IPS DF 19.7 (cell line): ENCODE measurements at regions not wholly inside any gene's neighbourhood (a gene's known extent, or its start where the extent isn't known, plus 50 kb on each side); places are given as distances from the start of the nearest gene placed in this dataset.
"Not testable (repeated sequence)": the region's sequence is repeated elsewhere in the genome, so short reads cannot be mapped to it uniquely, and the experiment has no call there.

Experiments
- DNase-seq: peaks from one replicate; pipeline ENCODE4 v3.0.0-alpha.2; 2013; ENCODE audit warnings: low read depth, low spot score

DNA sequence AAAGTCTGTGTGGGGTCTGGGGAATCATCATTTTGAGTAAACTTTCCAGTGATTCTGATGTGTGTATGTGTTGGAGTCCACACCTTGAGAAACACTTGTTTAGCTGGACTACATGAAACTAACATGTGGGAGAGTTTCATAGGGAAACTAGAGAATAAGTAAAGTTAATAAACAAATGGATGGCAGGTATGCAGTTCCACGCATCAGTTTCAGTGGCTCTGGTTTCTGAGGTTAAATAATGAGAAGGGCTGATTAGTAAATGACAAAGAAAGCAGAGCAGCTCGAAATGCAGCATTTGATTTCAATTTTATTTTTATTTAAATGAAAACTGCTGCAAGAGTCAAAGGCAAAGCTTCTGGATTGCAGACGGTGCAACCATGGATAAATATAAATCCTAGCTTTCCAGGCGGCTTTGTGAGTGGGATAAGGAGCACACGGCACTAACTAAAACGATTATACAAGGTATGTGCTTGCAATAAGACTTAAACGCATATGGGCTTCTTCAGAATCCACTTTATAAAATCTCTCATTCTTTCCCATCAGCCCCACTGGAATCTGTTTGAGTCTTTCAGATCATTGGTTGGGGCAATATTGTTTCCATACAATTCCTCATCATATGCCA lies 310.7 kb downstream of the PLPP3 start:
- DNase-seq: no peak

DNA sequence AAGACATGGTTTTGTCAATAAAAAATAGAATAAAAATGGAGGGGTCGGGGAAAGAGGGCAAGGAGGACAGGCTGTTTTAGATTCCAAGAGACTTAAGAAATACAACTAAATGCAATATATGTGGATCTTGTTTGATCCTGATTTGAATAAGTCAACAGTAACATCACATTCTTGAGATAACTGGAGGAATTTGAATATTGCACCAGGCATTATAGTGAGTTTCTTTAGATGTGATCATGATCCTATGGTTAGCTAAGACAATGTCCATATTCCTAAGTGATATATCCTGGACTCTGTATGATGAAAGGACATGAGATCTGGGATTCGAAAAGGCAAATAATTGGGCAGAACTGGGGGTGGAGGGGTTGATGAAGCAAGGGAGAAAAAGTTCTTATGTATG lies 311.8 kb downstream of the PLPP3 start:
- no peak for DNase-seq

DNA sequence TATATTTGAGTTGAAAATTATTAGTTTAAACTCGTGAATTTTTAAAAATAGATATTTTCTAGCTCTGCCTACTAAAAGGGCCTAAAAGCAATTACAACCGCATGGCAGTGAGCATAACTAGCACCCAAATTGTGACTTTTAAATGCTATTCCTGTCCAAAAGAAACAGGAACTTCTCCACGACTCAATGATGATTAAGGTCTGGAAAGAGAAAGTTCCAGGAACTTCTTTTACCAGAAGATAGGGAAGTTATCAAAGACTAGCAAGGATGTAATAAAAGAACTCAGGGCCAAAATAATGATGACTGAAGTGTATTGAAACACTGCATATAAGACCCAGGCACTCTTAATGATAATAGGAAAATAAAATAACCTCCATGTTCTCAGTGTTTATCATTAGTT lies 313.0 kb downstream of the PLPP3 start:
- no peak for DNase-seq

DNA sequence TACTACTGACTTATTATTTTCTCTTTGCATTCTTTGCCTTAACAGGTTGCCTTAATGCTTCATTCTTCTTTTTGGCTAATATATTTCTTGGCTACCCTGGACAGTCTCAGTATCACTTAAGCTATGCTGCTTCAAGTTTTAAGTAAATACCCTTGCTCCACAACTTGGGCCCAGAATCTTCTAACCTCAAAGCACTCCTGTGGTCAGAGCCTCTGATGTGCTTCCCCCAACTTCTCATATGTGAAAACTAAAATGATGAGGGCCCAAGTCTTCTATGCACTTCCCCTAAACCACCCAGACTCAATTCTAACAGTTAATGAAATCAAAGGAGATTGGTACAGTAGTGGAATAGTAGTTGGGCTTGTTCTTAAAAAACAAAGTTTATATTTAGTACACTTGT lies 314.1 kb downstream of the PLPP3 start:
- DNase-seq: no peak

DNA sequence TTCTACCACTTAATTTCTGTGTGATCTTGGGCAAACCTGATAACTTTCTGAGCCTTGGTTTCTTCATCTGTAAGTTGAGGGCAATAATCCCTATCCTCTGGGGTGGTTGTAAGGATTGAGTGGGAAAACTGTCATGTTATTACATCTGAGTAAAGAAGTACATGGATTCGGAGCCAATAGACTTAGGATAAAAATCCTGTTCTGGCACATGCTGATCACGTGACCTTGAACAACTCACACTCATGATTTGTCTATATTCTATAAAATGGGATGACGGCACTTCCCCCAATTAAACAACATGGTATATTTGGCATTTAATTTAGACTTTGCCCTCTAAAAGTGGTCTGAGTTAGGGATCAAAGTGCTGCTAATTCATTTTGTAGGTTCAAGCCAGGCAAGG lies 315.5 kb downstream of the PLPP3 start:
- no peak for DNase-seq

DNA sequence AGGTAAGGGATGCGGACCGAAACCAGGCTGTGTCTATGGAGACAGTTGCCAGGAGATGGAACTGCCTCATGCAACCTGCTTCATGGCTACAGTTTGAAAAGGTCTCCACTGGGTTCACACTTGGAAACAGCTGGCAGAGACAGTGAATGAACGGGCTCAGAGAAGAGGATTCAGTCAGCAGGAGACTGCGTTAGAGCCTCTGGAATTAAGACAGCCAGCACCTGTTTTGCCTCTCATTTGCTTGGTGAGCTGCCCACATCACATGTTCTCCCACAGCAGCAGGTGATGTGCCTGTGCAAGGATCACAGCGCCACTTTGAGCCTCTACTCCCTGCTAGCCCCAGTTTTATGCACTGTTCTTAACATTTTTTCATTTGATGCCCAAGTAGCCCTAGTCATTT lies 321.0 kb downstream of the PLPP3 start:
- no peak for DNase-seq

DNA sequence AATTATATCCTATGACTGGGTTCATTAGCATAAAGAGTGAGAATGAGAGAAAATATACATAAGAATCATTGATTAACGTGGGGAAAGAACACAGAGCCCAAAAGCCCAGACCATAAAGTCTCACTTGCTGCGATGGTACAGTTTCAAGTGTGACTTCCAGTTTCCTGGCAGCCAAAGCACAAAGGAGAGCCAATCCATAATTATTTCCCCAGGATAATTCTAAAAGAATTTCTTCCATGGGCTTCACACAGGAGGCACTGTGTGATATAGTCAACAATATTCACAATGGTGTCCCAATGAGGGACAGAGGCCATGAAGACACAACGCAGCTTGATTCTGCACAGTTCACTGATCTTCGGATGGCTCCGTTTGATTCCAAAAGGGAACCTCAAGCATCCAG lies 321.6 kb downstream of the PLPP3 start:
- DNase-seq: no peak

DNA sequence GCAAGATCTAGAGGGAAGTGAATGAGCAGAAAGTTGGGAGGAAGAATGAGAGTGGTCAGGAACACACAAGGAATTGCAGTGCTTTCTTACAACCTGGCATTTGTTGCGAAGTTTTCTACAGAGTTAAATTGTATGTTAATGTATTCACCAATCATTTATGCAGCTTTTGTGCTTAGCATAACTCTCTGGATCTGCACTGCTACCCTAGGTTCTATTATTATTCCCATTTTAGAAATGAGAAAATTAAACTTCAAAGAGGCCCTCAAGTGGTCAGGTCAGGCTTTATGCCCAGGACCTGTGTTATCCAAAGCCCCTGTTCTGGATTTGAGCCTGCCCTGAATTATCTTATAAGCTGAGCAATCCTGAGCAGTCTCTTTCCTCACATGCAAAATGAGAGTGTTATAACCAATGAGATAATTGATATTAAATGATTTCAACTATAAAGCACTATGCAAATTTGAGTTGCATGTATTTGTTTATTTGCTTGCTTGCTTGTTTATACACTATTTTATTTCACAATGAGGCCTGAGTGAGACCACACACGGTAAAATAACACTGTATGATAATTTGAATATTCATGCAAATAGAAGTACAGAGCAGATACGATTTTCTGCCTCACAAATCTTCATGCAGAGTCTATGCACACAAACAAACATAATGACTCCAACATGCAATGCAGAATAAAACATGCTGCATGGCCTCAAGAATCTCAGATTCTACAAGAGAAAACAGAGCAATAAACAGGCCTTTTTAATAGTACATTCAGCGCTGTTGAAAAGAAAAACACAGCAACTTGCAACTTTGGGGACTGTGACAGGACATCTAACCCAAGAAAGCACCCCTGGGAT lies 323.0 kb downstream of the PLPP3 start:
- no peak for DNase-seq

DNA sequence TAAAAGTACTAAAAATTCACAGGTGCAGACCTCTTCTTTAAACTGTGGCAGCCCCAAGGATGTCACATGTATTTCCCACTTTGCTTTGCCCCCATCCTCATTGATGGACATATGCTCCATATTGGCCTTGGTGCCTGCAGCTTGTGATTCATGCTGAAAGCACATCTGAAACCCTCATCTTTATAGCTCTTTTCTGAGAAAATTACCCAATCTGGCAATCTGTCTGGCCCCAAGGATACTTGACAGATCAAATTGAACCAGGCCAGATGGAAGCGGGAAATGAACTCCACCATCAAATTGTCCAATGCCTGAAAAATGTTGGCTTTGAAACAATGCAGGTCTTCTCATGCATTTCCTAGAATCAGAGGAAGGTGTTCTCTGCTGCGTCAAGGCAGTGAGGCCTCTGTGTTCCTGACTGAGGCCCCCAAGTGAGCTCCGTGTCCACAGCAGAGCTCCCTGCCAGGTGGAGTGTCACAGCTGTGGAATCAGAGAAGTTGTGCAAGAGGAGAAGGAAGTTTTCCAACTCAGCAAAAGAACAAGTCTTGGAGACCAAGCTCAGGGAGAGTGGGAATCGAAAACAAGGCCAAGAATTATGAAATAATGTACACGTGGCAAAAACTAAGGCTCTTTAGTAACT lies 323.7 kb downstream of the PLPP3 start:
- DNase-seq: no peak

DNA sequence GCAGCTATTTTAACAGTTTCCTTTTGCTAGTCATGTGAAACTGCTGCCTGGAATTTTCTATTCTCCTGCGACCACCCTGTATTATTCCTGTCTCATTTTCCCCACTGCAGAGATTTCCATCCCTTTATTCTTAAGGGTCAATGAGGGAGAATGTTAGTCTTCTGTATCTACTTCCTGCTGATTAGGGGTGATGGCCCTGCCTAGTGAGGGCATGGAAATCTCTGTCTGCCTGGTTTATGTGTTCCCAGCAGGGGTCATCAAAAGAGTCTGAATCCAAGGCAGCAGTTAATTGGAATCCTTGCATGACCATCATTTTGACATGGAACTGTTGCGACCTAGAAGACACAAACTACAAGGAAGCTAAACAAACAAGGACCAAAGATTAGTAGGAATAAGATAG lies 325.2 kb downstream of the PLPP3 start:
- DNase-seq: no peak

DNA sequence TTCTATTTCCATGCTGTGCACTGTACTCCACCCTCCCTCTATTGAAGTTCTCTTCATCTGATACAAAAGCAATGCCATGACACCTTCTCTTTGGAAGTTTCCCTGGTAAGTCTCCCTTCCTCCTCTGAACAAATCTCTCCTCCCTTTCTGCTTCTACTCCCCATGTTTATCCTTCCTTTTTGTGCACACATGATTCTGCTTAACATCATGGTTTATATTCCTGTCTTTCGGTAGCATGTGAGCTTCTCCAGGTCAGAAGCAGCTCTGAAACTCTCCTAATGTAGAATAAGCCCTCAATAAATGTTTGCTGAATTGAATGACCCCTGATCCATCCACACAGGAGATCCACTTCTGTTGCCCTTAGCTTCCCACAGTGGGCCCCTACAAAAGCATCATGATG lies 328.6 kb downstream of the PLPP3 start:
- DNase-seq: no peak

DNA sequence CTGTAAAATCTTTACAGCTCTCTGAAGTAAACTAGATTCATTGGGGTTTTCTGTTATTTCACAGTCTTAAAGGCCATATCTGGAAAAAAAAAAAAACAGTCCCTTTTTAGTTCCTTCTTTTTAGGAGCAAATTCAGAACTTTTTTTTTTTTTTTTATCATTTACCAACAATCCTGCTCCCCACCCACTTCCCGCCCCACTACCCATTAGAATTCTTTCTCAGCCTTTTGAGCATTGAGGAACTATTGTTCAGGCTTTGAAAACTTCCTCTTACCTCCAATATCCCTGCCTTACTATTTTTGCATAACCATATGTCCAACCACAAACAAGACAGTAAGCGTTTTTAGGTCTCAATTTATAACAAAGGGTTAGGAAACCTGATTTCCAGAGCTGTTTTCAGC lies 330.1 kb downstream of the PLPP3 start:
- no peak for DNase-seq

DNA sequence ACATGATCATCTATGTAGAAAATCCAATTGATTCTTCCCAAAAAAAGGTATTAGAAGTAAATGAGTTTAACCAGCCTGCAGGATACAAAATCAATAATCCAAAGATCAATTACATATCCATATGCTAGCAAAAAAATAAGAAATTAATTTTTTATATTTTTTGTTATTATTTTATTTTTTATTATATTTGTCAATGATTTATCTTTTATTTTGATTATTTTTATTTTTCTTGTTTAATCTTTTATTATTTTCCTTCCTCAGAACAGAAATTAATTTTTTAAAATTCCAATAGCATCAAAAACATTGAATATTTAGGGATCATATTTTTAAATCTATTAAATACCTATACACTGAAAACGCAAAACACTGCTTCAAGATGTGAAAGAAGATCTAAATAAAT lies 331.2 kb downstream of the PLPP3 start:
- DNase-seq: no peak

DNA sequence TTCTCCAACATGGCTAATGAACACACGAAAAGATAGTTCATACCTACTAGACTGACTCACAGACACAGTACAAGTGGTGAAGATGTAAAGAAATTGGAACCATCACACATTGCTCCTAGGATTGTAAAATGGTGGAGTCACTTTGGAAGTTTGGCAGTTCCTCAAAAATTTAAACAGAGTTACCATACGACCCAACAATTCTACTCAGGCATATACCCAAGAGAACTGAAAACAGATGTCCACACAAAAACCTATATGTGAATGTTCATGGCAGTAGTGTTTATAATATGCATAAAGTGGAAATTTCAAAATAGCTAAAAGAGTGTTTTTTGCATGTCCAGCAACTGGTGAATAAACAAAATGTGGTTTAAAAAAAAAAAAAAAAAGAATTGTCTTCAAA lies 332.6 kb downstream of the PLPP3 start:
- DNase-seq: not testable (repeated sequence)

DNA sequence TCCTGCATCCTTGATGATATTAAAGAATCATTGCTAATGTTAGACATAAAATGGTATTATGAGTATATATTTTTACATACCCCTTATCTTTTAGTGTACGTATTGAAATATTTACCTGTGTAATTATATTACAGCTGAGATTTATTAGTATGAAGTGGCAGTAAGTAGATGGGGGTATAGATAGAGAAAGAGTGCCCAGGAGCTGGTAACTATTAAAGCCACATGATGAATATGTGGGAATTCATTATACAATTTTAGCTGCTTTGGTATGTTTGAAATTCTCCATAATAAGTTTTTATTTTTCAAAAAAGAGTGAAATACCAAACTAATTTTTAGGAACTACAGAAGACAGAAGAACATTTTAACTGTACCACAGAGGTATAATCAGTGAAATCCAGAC lies 339.0 kb downstream of the PLPP3 start:
- no peak for DNase-seq

DNA sequence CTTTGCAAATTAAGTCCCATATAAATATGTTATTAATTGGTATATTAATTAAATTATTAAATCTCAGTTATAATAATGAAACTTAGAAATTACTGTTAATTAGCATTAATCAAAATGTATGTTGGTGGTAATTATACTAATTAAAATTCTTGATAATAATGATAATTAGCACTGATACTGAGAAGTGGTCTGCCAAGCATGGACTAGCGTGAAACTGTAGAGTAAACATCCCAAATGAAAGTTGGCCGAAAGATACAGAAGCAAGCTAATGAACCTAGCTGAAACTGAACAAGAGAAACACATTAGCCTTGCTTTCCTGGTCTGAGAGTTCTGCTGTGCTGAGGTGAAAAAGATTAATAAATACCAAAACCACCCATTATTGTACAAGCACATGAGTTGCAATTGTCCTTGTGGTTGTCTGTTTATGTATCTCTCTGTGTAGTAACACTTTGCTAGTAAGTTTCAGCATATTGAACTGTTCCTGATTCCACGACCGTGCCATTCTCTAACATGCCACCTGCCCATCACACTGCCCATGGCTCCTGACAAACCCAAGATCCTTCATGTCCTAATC lies 341.8 kb downstream of the PLPP3 start:
- DNase-seq: no peak

DNA sequence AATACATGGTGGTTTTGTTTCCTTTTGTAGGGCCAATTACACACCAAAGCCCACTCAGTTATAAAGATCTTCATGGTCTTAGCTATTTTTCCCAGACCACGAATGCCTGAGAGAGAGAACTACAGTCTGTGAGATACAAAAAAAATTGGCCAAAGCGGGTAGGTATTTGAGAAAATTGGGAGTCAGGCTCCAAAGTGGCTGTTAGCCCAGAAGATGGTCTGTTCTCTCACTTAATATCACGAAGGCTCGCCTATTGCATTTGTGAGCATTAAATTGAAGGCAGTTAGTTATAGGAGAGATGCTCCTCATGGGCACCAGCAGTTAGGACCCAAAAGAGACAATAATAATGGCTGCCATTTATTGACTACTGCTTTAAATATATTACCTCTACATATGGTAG lies 342.7 kb downstream of the PLPP3 start:
- DNase-seq: no peak

DNA sequence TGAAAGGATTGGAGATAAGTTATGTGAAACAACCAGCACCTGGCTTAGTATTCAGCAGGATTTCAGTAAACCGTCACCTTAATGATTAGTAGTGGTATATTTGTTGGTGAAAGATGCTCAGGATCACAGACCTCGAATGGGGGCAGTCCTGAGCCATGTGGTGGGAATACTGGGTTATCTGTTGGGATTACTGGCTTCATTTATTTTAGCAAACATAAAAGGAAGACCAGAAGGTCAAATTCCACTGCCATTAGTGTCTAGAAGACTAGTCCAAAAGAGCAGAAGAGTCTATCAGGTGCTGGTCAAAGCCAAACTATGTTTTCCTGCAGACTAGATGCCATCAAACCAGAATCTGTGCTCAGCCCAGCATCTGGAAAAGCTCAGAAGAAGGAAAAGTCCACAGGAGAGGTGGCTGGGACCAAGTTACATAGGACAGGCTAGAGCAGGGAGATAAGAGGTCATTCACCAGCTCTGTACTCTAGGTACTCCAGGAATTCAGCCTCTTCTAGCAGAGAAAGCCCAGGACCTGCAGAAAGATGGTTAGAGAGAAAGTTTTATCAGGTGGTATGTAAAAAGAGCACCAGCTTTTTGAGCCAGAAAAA lies 343.4 kb downstream of the PLPP3 start:
- no peak for DNase-seq

DNA sequence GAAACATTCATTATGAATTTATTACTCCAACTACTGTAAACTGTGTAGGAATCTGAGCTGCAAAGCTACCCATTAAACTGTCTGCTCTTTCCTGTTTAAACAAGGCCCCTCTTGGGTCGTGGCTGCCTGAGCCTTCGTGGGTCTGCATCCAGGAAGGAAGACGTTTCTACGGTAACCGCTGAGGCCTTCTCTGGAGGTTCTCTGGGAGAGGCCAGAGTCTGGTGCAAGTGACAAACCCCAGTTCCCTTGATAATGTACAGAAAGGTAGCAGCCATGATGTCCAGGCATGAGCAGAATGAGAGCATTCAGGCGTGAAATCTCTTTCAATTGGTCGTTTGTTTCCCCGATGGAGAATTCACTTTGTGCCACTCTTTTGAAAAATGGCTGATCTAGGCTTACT lies 350.2 kb downstream of the PLPP3 start:
- DNase-seq: peak; percentile 3

DNA sequence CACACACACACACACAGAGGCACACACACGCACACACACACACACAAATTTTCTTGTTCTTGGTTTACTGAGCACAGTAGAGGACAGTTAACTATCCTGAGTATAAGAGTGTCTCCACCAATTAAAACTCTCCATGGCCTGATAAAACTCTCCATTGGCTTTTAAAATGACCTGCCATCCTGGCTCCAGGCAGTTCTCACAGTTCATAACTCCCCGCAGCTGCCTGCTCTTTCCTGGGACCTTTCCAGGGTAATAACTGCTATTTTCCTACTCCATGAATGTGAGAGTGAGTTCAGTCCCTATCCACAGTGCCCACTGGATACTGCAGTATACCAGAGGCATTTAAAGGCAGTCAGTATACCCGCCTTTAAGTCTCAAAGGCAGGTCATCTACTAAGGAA lies 351.5 kb downstream of the PLPP3 start:
- no peak for DNase-seq

DNA sequence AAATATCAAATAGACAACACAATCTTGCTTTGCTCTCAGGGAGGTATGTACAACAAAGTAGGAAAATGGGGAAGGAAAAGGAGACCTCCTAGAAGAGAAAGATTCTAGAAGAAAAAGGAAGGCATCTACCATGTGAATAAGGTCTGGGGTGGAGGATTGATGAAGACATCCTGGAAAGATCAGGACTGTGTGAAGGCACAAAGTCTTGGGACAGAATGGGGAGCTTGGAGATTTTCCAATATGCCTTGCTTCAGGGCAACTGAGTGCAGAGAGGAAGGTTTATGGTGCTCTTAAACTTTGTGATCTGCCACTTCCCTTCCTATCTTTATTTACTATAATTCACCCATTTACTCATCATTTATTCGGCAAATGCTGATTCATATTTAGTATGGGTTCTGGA lies 352.0 kb downstream of the PLPP3 start:
- DNase-seq: no peak
